ENCODE measurements at regions not wholly inside any gene's neighbourhood (a gene's known extent, or its start where the extent isn't known, plus 50 kb on each side); places are given as distances from the start of the nearest gene placed in this dataset.

DNA sequence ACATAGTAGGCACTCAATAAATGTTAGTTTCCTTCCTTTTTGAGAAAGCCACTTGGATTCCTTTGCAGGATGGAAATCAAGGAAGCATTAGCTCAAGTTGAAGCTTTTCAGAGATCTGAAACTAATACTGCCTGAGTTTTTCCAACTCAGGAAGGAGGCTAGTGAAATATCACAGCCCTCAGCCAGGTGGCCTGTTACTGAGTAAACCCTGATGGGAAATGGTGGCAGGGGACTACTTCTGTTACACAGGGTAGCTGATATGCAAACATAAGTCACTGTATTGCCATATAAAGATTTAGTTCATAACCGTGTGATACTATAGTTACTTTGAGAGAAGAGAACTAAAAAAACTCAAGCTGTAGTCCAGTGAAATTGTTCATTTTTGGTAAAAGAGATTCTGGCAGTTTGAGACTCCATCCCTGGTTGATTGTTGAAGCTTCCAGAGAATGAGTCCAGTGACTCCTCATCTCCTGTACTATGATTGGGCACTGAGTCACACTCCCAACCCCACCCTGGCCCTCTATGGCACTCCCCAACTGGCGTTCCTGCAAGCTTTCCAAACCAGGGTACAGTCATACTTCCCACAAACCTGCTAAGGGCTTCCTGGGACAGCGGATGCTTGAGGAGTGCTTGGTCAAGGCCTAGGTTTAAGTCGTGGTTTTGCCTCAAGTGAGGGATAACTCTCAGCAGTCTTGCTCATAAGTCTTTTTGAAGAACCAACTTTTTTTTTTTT, 81.8 kb downstream of the MID1IP1 start:
- Histone ChIP-seq H3K4me3 (replicated peaks in 1 of 2; ENCODE audit: low read depth in 1 of 2, low read length in 2 of 2) (no peak overlapping the region), H3K79me2 (ENCODE audit: insufficient read depth, low read length) (no peaks in the 10 kb centered on the region), H3K4me2 (ENCODE audit: low read length) (peak overlapping the region; percentile 39), H3K27ac (ENCODE audit: low read depth, low read length) (no peak overlapping the region), H3K36me3 (ENCODE audit: control insufficient read depth in 1 of 2, insufficient read depth in 2 of 2, low read length in 2 of 2) (no peaks in the 10 kb centered on the region), H3K4me1 (ENCODE audit: control insufficient read depth in 1 of 2, insufficient read depth in 2 of 2, low read length in 2 of 2) (peaks cover 0 to 25% of the 10 kb centered on the region in 2 experiments; a peak in 2 of 4 replicates), H4K20me1 (ENCODE audit: insufficient read depth) (no peaks in the 10 kb centered on the region), H3K27me3 (ENCODE audit: insufficient read depth, low read length) (no peaks in the 10 kb centered on the region), H2AFZ (ENCODE audit: low read depth, low read length, poor library complexity, severe bottlenecking) (peak overlapping the region; percentile 68), H3K9me3 (ENCODE audit: control insufficient read depth in 1 of 2, insufficient read depth in 1 of 2, low read depth in 1 of 2, low read length in 2 of 2) (no peaks in the 10 kb centered on the region), H3K9ac (ENCODE audit: low read length) (no peak overlapping the region), H3K9me2 (ENCODE audit: insufficient read depth) (no peaks in the 10 kb centered on the region)
- TF ChIP-seq YY1 (IDR thresholded peaks at IDR 0.05; ENCODE audit: extremely low read depth, insufficient replicate concordance, low read depth, low read length) (no peak), SP1 (IDR thresholded peaks at IDR 0.05; ENCODE audit: low read depth) (peak; percentile 48), JUND (IDR thresholded peaks at IDR 0.05) (peak; percentile 58), FOSL1 (IDR thresholded peaks at IDR 0.05; ENCODE audit: low read depth) (peak; percentile 64)
- TF ChIP-seq, protein P1, sequence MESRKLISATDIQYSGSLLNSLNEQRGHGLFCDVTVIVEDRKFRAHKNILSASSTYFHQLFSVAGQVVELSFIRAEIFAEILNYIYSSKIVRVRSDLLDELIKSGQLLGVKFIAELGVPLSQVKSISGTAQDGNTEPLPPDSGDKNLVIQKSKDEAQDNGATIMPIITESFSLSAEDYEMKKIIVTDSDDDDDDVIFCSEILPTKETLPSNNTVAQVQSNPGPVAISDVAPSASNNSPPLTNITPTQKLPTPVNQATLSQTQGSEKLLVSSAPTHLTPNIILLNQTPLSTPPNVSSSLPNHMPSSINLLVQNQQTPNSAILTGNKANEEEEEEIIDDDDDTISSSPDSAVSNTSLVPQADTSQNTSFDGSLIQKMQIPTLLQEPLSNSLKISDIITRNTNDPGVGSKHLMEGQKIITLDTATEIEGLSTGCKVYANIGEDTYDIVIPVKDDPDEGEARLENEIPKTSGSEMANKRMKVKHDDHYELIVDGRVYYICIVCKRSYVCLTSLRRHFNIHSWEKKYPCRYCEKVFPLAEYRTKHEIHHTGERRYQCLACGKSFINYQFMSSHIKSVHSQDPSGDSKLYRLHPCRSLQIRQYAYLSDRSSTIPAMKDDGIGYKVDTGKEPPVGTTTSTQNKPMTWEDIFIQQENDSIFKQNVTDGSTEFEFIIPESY (IDR thresholded peaks at IDR 0.05; ENCODE audit: extremely low read depth, insufficient replicate concordance, low read length): no peak
- TF ChIP-seq, protein P2, sequence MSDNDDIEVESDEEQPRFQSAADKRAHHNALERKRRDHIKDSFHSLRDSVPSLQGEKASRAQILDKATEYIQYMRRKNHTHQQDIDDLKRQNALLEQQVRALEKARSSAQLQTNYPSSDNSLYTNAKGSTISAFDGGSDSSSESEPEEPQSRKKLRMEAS (IDR thresholded peaks at IDR 0.05): no peak; the same call in 1 of the 2 replicates
- intact Hi-C loops (cut with micrococcal nuclease): no loop called here
- DNase-seq (ENCODE audit: low read depth, low spot score): peak; percentile 48
- no TSS peak for BruUV-seq (replicated peaks)
- ChIA-PET POLR2A (no interaction called here), CTCF (no interaction called here), RAD21 (ENCODE audit: low non-redundant PET in 1 of 2, low total read pairs in 2 of 2, uncharacterized antibody in 2 of 2, unreplicated experiment in 2 of 2) (no interaction called here)
- peak; percentile 76 for ATAC-seq

DNA sequence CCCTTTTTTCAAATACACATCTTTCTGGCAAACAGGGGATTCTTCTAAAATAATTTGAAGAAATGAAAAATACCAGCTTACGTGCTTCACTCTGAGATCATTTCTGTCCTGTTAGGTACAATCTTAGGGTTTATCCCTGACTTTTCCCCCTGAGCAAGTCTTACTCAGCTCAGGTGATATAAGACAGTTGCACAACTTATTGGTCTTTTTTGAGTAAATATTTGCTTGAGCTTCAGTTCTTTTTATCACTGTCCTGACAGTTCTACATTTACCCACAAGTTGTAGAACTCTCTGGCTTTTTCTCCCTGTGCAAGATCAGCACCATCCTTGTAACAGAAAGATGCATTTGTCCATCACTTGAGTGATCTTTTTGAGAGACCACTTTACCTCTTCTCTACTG, 84.9 kb downstream of the MID1IP1 start:
- H3K27me3 ChIP-seq (ENCODE audit: insufficient read depth, low read length): no peaks in the 10 kb centered on the region
- H3K36me3 ChIP-seq (ENCODE audit: control insufficient read depth in 1 of 2, insufficient read depth in 2 of 2, low read length in 2 of 2): no peaks in the 10 kb centered on the region
- no peak overlapping the region for H2AFZ ChIP-seq (ENCODE audit: low read depth, low read length, poor library complexity, severe bottlenecking)
- no peak overlapping the region for H3K4me2 ChIP-seq (ENCODE audit: low read length)
- TF ChIP-seq, protein P1 (IDR thresholded peaks at IDR 0.05; ENCODE audit: extremely low read depth, insufficient replicate concordance, low read length): no peak
- no peak for TF ChIP-seq EZH2 (IDR thresholded peaks at IDR 0.05)
- TF ChIP-seq, protein P3, sequence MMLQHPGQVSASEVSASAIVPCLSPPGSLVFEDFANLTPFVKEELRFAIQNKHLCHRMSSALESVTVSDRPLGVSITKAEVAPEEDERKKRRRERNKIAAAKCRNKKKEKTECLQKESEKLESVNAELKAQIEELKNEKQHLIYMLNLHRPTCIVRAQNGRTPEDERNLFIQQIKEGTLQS (IDR thresholded peaks at IDR 0.05): no peak
- ChIA-PET POLR2A (no interaction called here), CTCF (no interaction called here), RAD21 (ENCODE audit: low non-redundant PET in 1 of 2, low total read pairs in 2 of 2, uncharacterized antibody in 2 of 2, unreplicated experiment in 2 of 2) (no interaction called here)
- no peak overlapping the region for H3K9ac ChIP-seq (ENCODE audit: low read length)
- ATAC-seq: no peak
- no peak overlapping the region for H3K4me3 ChIP-seq (replicated peaks in 1 of 2; ENCODE audit: low read depth in 1 of 2, low read length in 2 of 2)
- no TSS peak for BruUV-seq (replicated peaks)
- no peaks in the 10 kb centered on the region for H3K9me3 ChIP-seq (ENCODE audit: control insufficient read depth in 1 of 2, insufficient read depth in 1 of 2, low read depth in 1 of 2, low read length in 2 of 2)
- no peaks in the 10 kb centered on the region for H3K79me2 ChIP-seq (ENCODE audit: insufficient read depth, low read length)
- peaks cover 0 to 12% of the 10 kb centered on the region in 2 experiments; a peak in 2 of 4 replicates for H3K4me1 ChIP-seq (ENCODE audit: control insufficient read depth in 1 of 2, insufficient read depth in 2 of 2, low read length in 2 of 2)
- no peaks in the 10 kb centered on the region for H4K20me1 ChIP-seq (ENCODE audit: insufficient read depth)
- intact Hi-C loops (cut with micrococcal nuclease): no loop called here
- no peaks in the 10 kb centered on the region for H3K9me2 ChIP-seq (ENCODE audit: insufficient read depth)
- DNase-seq (ENCODE audit: low read depth, low spot score): no peak
- H3K27ac ChIP-seq (ENCODE audit: low read depth, low read length): no peak overlapping the region

Measured in HCT116 (cell line).